ENCODE measurements at regions not wholly inside any gene's neighbourhood (a gene's known extent, or its start where the extent isn't known, plus 50 kb on each side); places are given as distances from the start of the nearest gene placed in this dataset.
A peak's percentile ranks its signal among the peaks of the same experiment; 100 is the strongest.

- TF ChIP-seq ISL1 (CRISPR knock-in tag; IDR thresholded peaks at IDR 0.05), result no peak
- TF ChIP-seq RARB (CRISPR knock-in tag; IDR thresholded peaks at IDR 0.05), result no peak
- TF ChIP-seq CREB5 (CRISPR knock-in tag; IDR thresholded peaks at IDR 0.05; ENCODE audit: low read depth), result no peak
- TF ChIP-seq PATZ1 (CRISPR knock-in tag; IDR thresholded peaks at IDR 0.05; ENCODE audit: borderline replicate concordance), result no peak
- no peak for TF ChIP-seq ESRRG (CRISPR knock-in tag; IDR thresholded peaks at IDR 0.05)
- TF ChIP-seq CSRNP3 (CRISPR knock-in tag; IDR thresholded peaks at IDR 0.05), result no peak
- no peak for TF ChIP-seq SNAI2 (CRISPR knock-in tag; IDR thresholded peaks at IDR 0.05)
- TF ChIP-seq BACH2 (CRISPR knock-in tag; IDR thresholded peaks at IDR 0.05; ENCODE audit: borderline replicate concordance), result no peak
- TF ChIP-seq ZFP30 (CRISPR knock-in tag; IDR thresholded peaks at IDR 0.05), result no peak
- TF ChIP-seq OSR1 (CRISPR knock-in tag; IDR thresholded peaks at IDR 0.05), result no peak
- no peak for TF ChIP-seq GLIS3 (CRISPR knock-in tag; IDR thresholded peaks at IDR 0.05)
- no peak for TF ChIP-seq TCF4 (CRISPR knock-in tag; IDR thresholded peaks at IDR 0.05; ENCODE audit: borderline replicate concordance)
- ATAC-seq, result no peak
These were observed 80.2 kb upstream of the KIRREL3 start for GRCh38 chr11:127080735-127081134.

- TF ChIP-seq ZFP30 (CRISPR knock-in tag; IDR thresholded peaks at IDR 0.05), result no peak
- TF ChIP-seq RARB (CRISPR knock-in tag; IDR thresholded peaks at IDR 0.05), result no peak
- no peak for ATAC-seq
These were observed 75.2 kb upstream of the KIRREL3 start for GRCh38 chr11:127075758-127076157.

GRCh38 chr11:127074151-127074761 is 73.7 kb upstream of the KIRREL3 start:
- peak; percentile 81 for ATAC-seq
- no peak for TF ChIP-seq ZNF565 (CRISPR knock-in tag; conservative IDR thresholded peaks at IDR 0.05; ENCODE audit: low read depth)
- TF ChIP-seq PATZ1 (CRISPR knock-in tag; IDR thresholded peaks at IDR 0.05; ENCODE audit: borderline replicate concordance), result no peak
- no peak for TF ChIP-seq POU6F1 (CRISPR knock-in tag; IDR thresholded peaks at IDR 0.05; ENCODE audit: borderline replicate concordance, low read depth)
- TF ChIP-seq BACH2 (CRISPR knock-in tag; IDR thresholded peaks at IDR 0.05; ENCODE audit: borderline replicate concordance), result no peak
- no peak for TF ChIP-seq ISL1 (CRISPR knock-in tag; IDR thresholded peaks at IDR 0.05)
- TF ChIP-seq ZFP30 (CRISPR knock-in tag; IDR thresholded peaks at IDR 0.05), result no peak
- TF ChIP-seq OSR1 (CRISPR knock-in tag; IDR thresholded peaks at IDR 0.05), result no peak
- no peak for TF ChIP-seq CSRNP3 (CRISPR knock-in tag; IDR thresholded peaks at IDR 0.05)
- TF ChIP-seq ZFP3 (CRISPR knock-in tag; IDR thresholded peaks at IDR 0.05), result no peak
- TF ChIP-seq ZC3H10 (CRISPR knock-in tag; IDR thresholded peaks at IDR 0.05), result no peak
- no peak for TF ChIP-seq ESRRG (CRISPR knock-in tag; IDR thresholded peaks at IDR 0.05)

- ATAC-seq, result no peak
- no peak for TF ChIP-seq ZFP30 (CRISPR knock-in tag; IDR thresholded peaks at IDR 0.05)
- no peak for TF ChIP-seq OSR1 (CRISPR knock-in tag; IDR thresholded peaks at IDR 0.05)
- TF ChIP-seq RARB (CRISPR knock-in tag; IDR thresholded peaks at IDR 0.05), result no peak
- TF ChIP-seq TCF4 (CRISPR knock-in tag; IDR thresholded peaks at IDR 0.05; ENCODE audit: borderline replicate concordance), result no peak
- no peak for TF ChIP-seq GLIS3 (CRISPR knock-in tag; IDR thresholded peaks at IDR 0.05)
These were observed 73.1 kb upstream of the KIRREL3 start for GRCh38 chr11:127073621-127074020.
